ENCODE measurements at regions not wholly inside any gene's neighbourhood (a gene's known extent, or its start where the extent isn't known, plus 50 kb on each side); places are given as distances from the start of the nearest gene placed in this dataset.

DNA sequence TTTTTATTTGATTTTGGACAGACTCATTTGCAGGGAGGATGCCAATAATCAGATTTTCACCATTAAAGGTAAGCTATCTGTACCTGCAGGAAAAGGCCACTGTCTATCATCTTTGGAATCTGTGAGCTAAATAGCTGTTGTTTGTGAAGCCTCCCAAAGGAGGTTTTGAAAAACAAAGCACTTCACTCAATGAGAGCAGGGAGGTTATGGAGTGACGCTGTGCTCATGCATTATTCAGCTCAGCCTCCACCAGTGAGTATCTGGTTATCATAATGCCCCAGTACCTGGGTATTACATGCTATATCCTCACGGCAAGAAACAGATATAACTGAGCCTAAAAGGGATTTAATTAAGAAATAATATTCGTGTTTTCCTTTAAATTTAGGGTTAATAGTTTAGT lies 189.6 kb upstream of the PIK3C3 start:
- no peak for TF ChIP-seq POLR2A (IDR thresholded peaks at IDR 0.05)
- TF ChIP-seq, protein P1, sequence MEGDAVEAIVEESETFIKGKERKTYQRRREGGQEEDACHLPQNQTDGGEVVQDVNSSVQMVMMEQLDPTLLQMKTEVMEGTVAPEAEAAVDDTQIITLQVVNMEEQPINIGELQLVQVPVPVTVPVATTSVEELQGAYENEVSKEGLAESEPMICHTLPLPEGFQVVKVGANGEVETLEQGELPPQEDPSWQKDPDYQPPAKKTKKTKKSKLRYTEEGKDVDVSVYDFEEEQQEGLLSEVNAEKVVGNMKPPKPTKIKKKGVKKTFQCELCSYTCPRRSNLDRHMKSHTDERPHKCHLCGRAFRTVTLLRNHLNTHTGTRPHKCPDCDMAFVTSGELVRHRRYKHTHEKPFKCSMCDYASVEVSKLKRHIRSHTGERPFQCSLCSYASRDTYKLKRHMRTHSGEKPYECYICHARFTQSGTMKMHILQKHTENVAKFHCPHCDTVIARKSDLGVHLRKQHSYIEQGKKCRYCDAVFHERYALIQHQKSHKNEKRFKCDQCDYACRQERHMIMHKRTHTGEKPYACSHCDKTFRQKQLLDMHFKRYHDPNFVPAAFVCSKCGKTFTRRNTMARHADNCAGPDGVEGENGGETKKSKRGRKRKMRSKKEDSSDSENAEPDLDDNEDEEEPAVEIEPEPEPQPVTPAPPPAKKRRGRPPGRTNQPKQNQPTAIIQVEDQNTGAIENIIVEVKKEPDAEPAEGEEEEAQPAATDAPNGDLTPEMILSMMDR (IDR thresholded peaks at IDR 0.05) = no peak
- no peaks in the 10 kb centered on the region for H3K27me3 ChIP-seq
- H3K9me3 ChIP-seq = no peaks in the 10 kb centered on the region
- no peaks in the 10 kb centered on the region for H3K36me3 ChIP-seq
- no peak overlapping the region for H3K4me3 ChIP-seq
- no peak for DNase-seq
- no peaks in the 10 kb centered on the region for H3K4me1 ChIP-seq
- H3K27ac ChIP-seq = no peak overlapping the region

DNA sequence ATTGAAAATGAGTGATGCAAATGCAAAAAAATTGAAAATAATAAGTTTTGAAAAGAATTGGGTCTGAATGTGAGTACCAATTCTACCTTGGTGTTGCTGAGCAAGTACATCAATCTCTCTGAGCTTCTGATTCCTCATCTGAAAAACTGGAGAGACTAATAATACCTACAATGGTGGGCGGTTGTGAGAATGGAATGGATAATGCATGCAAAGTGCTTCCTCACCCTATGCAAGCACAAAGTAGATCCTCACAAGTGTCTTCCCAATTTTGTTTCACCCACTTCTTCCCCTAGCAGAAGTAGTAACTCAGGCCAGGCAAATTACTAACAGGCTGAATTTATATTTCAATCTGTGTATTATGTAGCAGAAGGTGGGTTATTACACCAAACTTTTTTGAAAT lies 191.7 kb upstream of the PIK3C3 start:
- no peaks in the 10 kb centered on the region for H3K9me3 ChIP-seq
- TF ChIP-seq POLR2A (IDR thresholded peaks at IDR 0.05) = no peak
- TF ChIP-seq, protein P1 (IDR thresholded peaks at IDR 0.05) = no peak

DNA sequence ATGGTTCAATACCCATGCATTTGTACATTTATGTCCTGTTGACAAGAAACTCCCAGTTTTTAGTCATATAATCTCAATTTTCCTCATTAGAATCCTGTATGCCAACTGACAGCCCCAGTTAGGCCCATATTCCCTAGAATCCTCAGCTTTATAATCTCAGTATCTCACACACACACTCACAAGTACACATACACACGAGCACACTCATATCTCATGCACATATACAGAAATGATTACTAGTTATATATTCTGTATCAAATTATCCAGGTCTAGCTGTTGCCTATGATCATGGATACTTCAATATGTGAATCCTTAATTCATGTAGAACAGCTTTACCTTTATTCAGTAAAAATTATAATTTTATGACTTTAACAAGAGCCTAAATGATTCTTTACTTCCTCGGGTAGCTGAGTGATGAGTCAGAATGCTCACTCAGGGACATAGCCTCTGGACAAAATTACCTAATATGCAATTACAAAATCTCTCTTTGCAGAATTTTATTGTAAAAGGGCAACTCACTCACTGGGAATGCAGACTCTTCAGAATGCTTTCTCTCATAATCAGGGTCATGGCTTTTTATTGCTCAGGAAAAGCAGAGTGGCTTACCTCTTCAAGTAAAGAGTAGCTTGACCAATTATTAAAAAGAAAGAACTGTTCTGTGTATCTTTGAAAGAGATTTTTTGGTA lies 193.6 kb upstream of the PIK3C3 start:
- Histone ChIP-seq H3K9me3 (no peaks in the 10 kb centered on the region), H3K27me3 (no peaks in the 10 kb centered on the region), H3K36me3 (no peaks in the 10 kb centered on the region), H3K4me3 (no peak overlapping the region), H3K4me1 (no peaks in the 10 kb centered on the region), H3K27ac (no peak overlapping the region)
- no peak for DNase-seq
- TF ChIP-seq, protein P1 (IDR thresholded peaks at IDR 0.05) = no peak
- TF ChIP-seq POLR2A (IDR thresholded peaks at IDR 0.05) = no peak

More for the DNA sequence above, 191.7 kb upstream of the PIK3C3 start:
- no peak for DNase-seq
- Histone ChIP-seq H3K4me3 (no peak overlapping the region), H3K4me1 (no peaks in the 10 kb centered on the region), H3K27me3 (no peaks in the 10 kb centered on the region), H3K36me3 (no peaks in the 10 kb centered on the region), H3K27ac (no peak overlapping the region)

DNA sequence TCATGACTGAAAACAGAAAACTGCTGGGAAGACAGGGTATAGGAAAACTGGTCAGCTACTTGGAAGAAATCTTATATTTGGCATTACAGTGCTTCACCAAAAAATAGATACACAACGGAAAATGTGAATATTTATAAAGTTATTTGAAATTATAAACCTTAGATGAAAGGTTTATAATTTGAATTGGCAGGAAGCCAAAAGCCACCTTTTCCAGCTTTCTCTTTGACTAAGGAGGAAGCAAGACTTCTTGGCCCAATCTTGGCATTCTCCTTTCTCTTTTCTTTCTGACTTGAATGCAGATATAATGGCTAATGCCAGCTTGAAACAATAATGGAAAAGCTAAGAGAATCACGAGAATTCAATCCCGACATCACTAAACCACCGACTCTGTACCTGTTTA lies 196.5 kb upstream of the PIK3C3 start:
- TF ChIP-seq POLR2A (IDR thresholded peaks at IDR 0.05) = no peak
- TF ChIP-seq, protein P1 (IDR thresholded peaks at IDR 0.05) = no peak
- H3K27me3 ChIP-seq = no peaks in the 10 kb centered on the region
- DNase-seq = no peak
- no peaks in the 10 kb centered on the region for H3K9me3 ChIP-seq
- no peak overlapping the region for H3K27ac ChIP-seq
- no peaks in the 10 kb centered on the region for H3K36me3 ChIP-seq
- H3K4me3 ChIP-seq = no peak overlapping the region
- no peaks in the 10 kb centered on the region for H3K4me1 ChIP-seq

DNA sequence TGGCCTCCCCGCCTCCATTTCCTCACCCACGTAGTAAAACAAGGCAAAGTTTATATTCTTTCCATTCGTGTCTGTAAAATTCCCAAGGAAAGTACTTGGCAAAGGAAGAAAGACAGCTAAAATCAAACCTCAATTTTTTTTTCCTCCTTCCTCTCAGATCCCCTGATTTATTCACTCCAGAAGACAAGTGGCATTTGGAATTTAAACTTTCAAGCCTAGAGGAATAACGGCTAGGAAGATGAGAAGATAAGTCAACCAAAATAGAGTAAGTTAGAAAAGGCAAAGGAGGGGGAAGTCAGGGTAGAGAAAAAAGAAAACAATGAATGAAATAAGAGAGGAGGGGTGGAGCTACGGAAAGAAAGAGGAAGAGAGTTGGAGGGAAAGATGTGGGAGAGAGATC lies 198.9 kb upstream of the PIK3C3 start:
- no peak for DNase-seq
- Histone ChIP-seq H3K36me3 (no peaks in the 10 kb centered on the region), H3K9me3 (no peaks in the 10 kb centered on the region), H3K27me3 (no peaks in the 10 kb centered on the region), H3K4me1 (no peaks in the 10 kb centered on the region), H3K4me3 (no peak overlapping the region), H3K27ac (no peak overlapping the region)
- TF ChIP-seq, protein P1 (IDR thresholded peaks at IDR 0.05) = no peak
- no peak for TF ChIP-seq POLR2A (IDR thresholded peaks at IDR 0.05)

DNA sequence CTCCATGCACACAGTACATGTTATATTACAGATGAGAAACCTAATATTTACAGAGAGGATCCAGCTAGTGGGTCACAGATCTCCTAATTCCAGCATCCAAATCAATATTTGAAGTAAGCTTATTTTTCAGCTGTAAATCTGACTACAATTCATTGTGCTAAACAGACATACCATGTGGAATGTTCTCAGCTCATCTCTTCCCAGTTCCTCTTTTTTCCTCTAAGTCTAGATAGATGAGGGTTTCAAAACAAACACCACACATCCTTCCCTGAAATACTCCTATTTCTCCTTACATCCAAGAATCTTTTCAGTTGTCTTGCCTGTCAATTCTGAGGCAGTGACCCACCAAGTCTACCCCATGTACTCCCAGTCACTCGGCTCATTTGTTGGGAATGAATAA lies 200.7 kb upstream of the PIK3C3 start:
- H3K4me1 ChIP-seq = no peaks in the 10 kb centered on the region
- H3K27ac ChIP-seq = no peak overlapping the region
- no peak overlapping the region for H3K4me3 ChIP-seq
- no peaks in the 10 kb centered on the region for H3K27me3 ChIP-seq
- no peaks in the 10 kb centered on the region for H3K9me3 ChIP-seq
- DNase-seq = no peak
- no peaks in the 10 kb centered on the region for H3K36me3 ChIP-seq
- TF ChIP-seq POLR2A (IDR thresholded peaks at IDR 0.05) = no peak
- TF ChIP-seq, protein P1 (IDR thresholded peaks at IDR 0.05) = no peak

Measured in Peyer's patch (tissue), 4 donors.